NT2/D1 (cell line): ENCODE measurements at regions not wholly inside any gene's neighbourhood (a gene's known extent, or its start where the extent isn't known, plus 50 kb on each side); places are given as distances from the start of the nearest gene placed in this dataset.

Experiments used
- DNase-seq: peaks from one replicate; pipeline ENCODE4 v3.0.0-alpha.2; 2011; ENCODE audit warnings: low read depth, low spot score
- H3K27me3 ChIP-seq: 2 replicates; pipeline ENCODE4 v1.6.0; 2011; ENCODE audit warnings: mild to moderate bottlenecking; ENCODE audit not compliant: insufficient read length, insufficient read depth
- H3K36me3 ChIP-seq: 2 replicates; pipeline ENCODE4 v1.6.1; 2011; ENCODE audit warnings: mild to moderate bottlenecking, low read length, mixed read lengths; ENCODE audit not compliant: insufficient read depth, insufficient read length
- H3K4me1 ChIP-seq: 2 replicates; pipeline ENCODE4 v1.5.1; 2011; ENCODE audit not compliant: insufficient read depth, insufficient read length
- H3K4me3 ChIP-seq: 2 replicates; pipeline ENCODE4 v1.5.1; 2011; ENCODE audit warnings: low read depth; ENCODE audit not compliant: insufficient read length
- H3K9ac ChIP-seq: 2 replicates; pipeline ENCODE4 v1.6.0; 2011; ENCODE audit warnings: low read depth; ENCODE audit not compliant: insufficient read length
- H3K9me3 ChIP-seq: 2 replicates; pipeline ENCODE4 v1.5.1; 2011; ENCODE audit warnings: mild to moderate bottlenecking, low read length; ENCODE audit not compliant: insufficient read depth
- SUZ12 ChIP-seq: IDR thresholded peaks from 2 replicates; pipeline ENCODE4 v1.6.1; 2011; ENCODE audit not compliant: insufficient read length, insufficient read depth; ENCODE audit errors: extremely low read depth
- YY1 ChIP-seq: IDR thresholded peaks from 2 replicates; pipeline ENCODE4 v1.6.1; 2011; ENCODE audit not compliant: insufficient read length, insufficient read depth
- ZNF274 ChIP-seq: IDR thresholded peaks from 2 replicates; pipeline ENCODE4 v1.6.1; 2011; ENCODE audit warnings: mild to moderate bottlenecking, low read depth, low read length

DNA sequence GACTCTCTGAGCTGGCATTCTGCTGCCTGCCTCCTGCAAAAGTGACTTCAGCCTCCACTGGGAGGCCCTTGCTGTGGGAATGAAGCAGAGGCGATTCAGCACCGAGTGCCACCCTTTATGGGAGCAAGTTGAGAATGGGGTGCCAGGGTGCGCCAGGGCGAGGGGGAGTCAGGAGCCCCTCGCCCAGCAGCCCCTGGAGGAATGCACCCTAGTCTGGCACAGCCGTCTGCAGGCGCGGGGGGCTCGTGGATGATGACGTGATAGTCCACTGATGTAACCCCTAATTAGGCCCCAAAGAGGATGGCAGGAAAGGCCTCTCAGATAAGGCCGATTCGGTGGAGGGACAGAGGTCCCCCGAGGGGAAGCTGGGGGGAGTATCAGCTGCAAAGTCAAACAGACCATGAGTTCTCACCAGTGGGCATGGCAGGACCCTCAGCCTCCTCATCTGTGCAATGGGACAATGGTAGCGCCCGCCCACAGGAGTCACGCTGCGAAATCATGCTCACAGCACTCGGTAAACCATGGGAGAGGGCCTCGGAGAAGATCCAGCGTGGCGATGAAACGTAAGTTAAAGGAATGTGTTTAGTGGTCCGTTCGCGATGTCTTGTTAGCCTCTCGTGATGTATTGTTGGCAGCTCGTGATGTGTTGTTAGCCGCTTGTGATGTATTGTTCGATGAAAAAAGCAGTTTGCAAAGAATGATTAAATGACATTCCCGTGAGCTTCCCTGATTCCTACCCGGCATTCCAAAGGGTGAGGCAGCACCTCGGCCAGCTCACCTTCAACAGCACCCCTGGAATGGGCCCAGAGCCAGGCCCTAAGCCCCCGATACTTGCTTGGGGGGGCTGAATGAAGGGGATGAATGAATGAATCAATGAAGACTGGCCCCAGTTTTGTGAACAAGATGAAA lies 49.7 kb upstream of the NOTCH1 start:
- peaks cover 20% of the 10 kb centered on the region for H3K4me1 ChIP-seq
- no peak for DNase-seq
- H3K4me3 ChIP-seq = no peak overlapping the region
- TF ChIP-seq ZNF274 = no peak
- no peak for TF ChIP-seq YY1
- TF ChIP-seq SUZ12 = no peak
- peaks cover 5% of the 10 kb centered on the region for H3K27me3 ChIP-seq
- H3K9me3 ChIP-seq = no peaks in the 10 kb centered on the region
- no peaks in the 10 kb centered on the region for H3K36me3 ChIP-seq
- H3K9ac ChIP-seq = no peak overlapping the region
